ENCODE measurements at regions not wholly inside any gene's neighbourhood (a gene's known extent, or its start where the extent isn't known, plus 50 kb on each side); places are given as distances from the start of the nearest gene placed in this dataset.

GRCh38 chr12:19891936-19892591 lies 452.8 kb downstream of the AEBP2 start:
- DNase-seq (ENCODE audit: low spot score) = no peak
- no peaks in the 10 kb centered on the region for H3K9me3 Mint-ChIP-seq
- H3K4me1 Mint-ChIP-seq (ENCODE audit: low read depth) = no peaks in the 10 kb centered on the region
- H3K27me3 Mint-ChIP-seq (ENCODE audit: insufficient read depth) = no peaks in the 10 kb centered on the region
- H3K4me3 Mint-ChIP-seq = no peak overlapping the region
- no peak overlapping the region for H3K27ac Mint-ChIP-seq
- intact Hi-C loops (cut with micrococcal nuclease) = loop anchor here (5.0 to 10.0 kb wide), 2 partner anchors 135 to 457 kb away; partner anchors contain the start of gene AEBP2
- no peaks in the 10 kb centered on the region for H3K36me3 Mint-ChIP-seq (ENCODE audit: low read depth)

- Mint-ChIP-seq H3K27ac (no peak overlapping the region), H3K4me3 (no peak overlapping the region), H3K36me3 (ENCODE audit: low read depth) (no peaks in the 10 kb centered on the region), H3K4me1 (ENCODE audit: low read depth) (no peaks in the 10 kb centered on the region), H3K27me3 (ENCODE audit: insufficient read depth) (no peaks in the 10 kb centered on the region), H3K9me3 (no peaks in the 10 kb centered on the region)
- intact Hi-C loops (cut with micrococcal nuclease) = loop anchor here (5.0 to 10.0 kb wide), 2 partner anchors 136 to 459 kb away; partner anchors contain the start of gene AEBP2
- DNase-seq (ENCODE audit: low spot score) = no peak
These were observed 454.2 kb downstream of the AEBP2 start for GRCh38 chr12:19893514-19893913.

GRCh38 chr12:19894050-19894449 lies 454.8 kb downstream of the AEBP2 start:
- Mint-ChIP-seq H3K36me3 (ENCODE audit: low read depth) (no peaks in the 10 kb centered on the region), H3K27ac (peak overlapping the region; percentile 76), H3K4me3 (peak overlapping the region; percentile 20), H3K4me1 (ENCODE audit: low read depth) (no peaks in the 10 kb centered on the region), H3K27me3 (ENCODE audit: insufficient read depth) (no peaks in the 10 kb centered on the region), H3K9me3 (no peaks in the 10 kb centered on the region)
- intact Hi-C loops (cut with micrococcal nuclease) = loop anchor here (1.0 to 10.0 kb wide), 3 partner anchors 137 to 459 kb away; partner anchors contain the start of gene AEBP2
- no peak for DNase-seq (ENCODE audit: low spot score)

- no peaks in the 10 kb centered on the region for H3K36me3 Mint-ChIP-seq (ENCODE audit: low read depth)
- H3K27me3 Mint-ChIP-seq (ENCODE audit: insufficient read depth) = no peaks in the 10 kb centered on the region
- H3K9me3 Mint-ChIP-seq = no peaks in the 10 kb centered on the region
- no peak for DNase-seq (ENCODE audit: low spot score)
- H3K27ac Mint-ChIP-seq = peak overlapping the region; percentile 61
- H3K4me1 Mint-ChIP-seq (ENCODE audit: low read depth) = no peaks in the 10 kb centered on the region
- intact Hi-C loops (cut with micrococcal nuclease) = loop anchor here (1.0 to 10.0 kb wide), 3 partner anchors 138 to 460 kb away; partner anchors contain the start of gene AEBP2
- no peak overlapping the region for H3K4me3 Mint-ChIP-seq
These were observed 455.5 kb downstream of the AEBP2 start for GRCh38 chr12:19894803-19895202.

GRCh38 chr12:19895246-19896020 lies 456.1 kb downstream of the AEBP2 start:
- no peaks in the 10 kb centered on the region for H3K36me3 Mint-ChIP-seq (ENCODE audit: low read depth)
- no peak overlapping the region for H3K27ac Mint-ChIP-seq
- no peak for DNase-seq (ENCODE audit: low spot score)
- no peaks in the 10 kb centered on the region for H3K4me1 Mint-ChIP-seq (ENCODE audit: low read depth)
- H3K27me3 Mint-ChIP-seq (ENCODE audit: insufficient read depth) = no peaks in the 10 kb centered on the region
- H3K4me3 Mint-ChIP-seq = no peak overlapping the region
- H3K9me3 Mint-ChIP-seq = no peaks in the 10 kb centered on the region
- intact Hi-C loops (cut with micrococcal nuclease) = loop anchor here (10.0 kb wide), 1 partner anchor 461 kb away; the partner anchor contains the start of gene AEBP2

- Mint-ChIP-seq H3K4me1 (ENCODE audit: low read depth) (no peaks in the 10 kb centered on the region), H3K27me3 (ENCODE audit: insufficient read depth) (no peaks in the 10 kb centered on the region), H3K36me3 (ENCODE audit: low read depth) (no peaks in the 10 kb centered on the region), H3K27ac (no peak overlapping the region), H3K9me3 (no peaks in the 10 kb centered on the region), H3K4me3 (no peak overlapping the region)
- no peak for DNase-seq (ENCODE audit: low spot score)
- intact Hi-C loops (cut with micrococcal nuclease) = loop anchor here (10.0 kb wide), 1 partner anchor 461 kb away; the partner anchor contains the start of gene AEBP2
These were observed 456.7 kb downstream of the AEBP2 start for GRCh38 chr12:19896041-19896440.

- no peak for DNase-seq (ENCODE audit: low spot score)
- Mint-ChIP-seq H3K27me3 (ENCODE audit: insufficient read depth) (no peaks in the 10 kb centered on the region), H3K4me1 (ENCODE audit: low read depth) (no peaks in the 10 kb centered on the region), H3K4me3 (no peak overlapping the region), H3K27ac (no peak overlapping the region), H3K36me3 (ENCODE audit: low read depth) (no peaks in the 10 kb centered on the region), H3K9me3 (no peaks in the 10 kb centered on the region)
- intact Hi-C loops (cut with micrococcal nuclease) = loop anchor here (10.0 kb wide), 1 partner anchor 462 kb away; the partner anchor contains the start of gene AEBP2
These were observed 457.2 kb downstream of the AEBP2 start for GRCh38 chr12:19896534-19896933.

GRCh38 chr12:19897900-19898408 lies 458.7 kb downstream of the AEBP2 start:
- intact Hi-C loops (cut with micrococcal nuclease) = loop anchor here (10.0 kb wide), 1 partner anchor 463 kb away; the partner anchor contains the start of gene AEBP2
- no peaks in the 10 kb centered on the region for H3K27me3 Mint-ChIP-seq (ENCODE audit: insufficient read depth)
- H3K4me1 Mint-ChIP-seq (ENCODE audit: low read depth) = no peaks in the 10 kb centered on the region

GRCh38 chr12:19901841-19902240 lies 462.5 kb downstream of the AEBP2 start:
- no peak for DNase-seq (ENCODE audit: low spot score)
- Mint-ChIP-seq H3K4me3 (no peak overlapping the region), H3K9me3 (no peaks in the 10 kb centered on the region), H3K4me1 (ENCODE audit: low read depth) (no peaks in the 10 kb centered on the region), H3K27me3 (ENCODE audit: insufficient read depth) (no peaks in the 10 kb centered on the region), H3K36me3 (ENCODE audit: low read depth) (no peaks in the 10 kb centered on the region), H3K27ac (no peak overlapping the region)
- intact Hi-C loops (cut with micrococcal nuclease) = no loop called here

More at GRCh38 chr12:19897900-19898408, 458.7 kb downstream of the AEBP2 start:
- no peaks in the 10 kb centered on the region for H3K36me3 Mint-ChIP-seq (ENCODE audit: low read depth)
- DNase-seq (ENCODE audit: low spot score) = no peak
- H3K4me3 Mint-ChIP-seq = no peak overlapping the region
- H3K27ac Mint-ChIP-seq = no peak overlapping the region
- no peaks in the 10 kb centered on the region for H3K9me3 Mint-ChIP-seq

GRCh38 chr12:19904819-19905218 lies 463.5 kb upstream of the PDE3A start:
- H3K4me1 Mint-ChIP-seq (ENCODE audit: low read depth) = no peaks in the 10 kb centered on the region
- no peaks in the 10 kb centered on the region for H3K9me3 Mint-ChIP-seq
- DNase-seq (ENCODE audit: low spot score) = no peak
- intact Hi-C loops (cut with micrococcal nuclease) = no loop called here
- no peak overlapping the region for H3K4me3 Mint-ChIP-seq
- no peaks in the 10 kb centered on the region for H3K27me3 Mint-ChIP-seq (ENCODE audit: insufficient read depth)
- no peak overlapping the region for H3K27ac Mint-ChIP-seq
- no peaks in the 10 kb centered on the region for H3K36me3 Mint-ChIP-seq (ENCODE audit: low read depth)

- no peak overlapping the region for H3K4me3 Mint-ChIP-seq
- intact Hi-C loops (cut with micrococcal nuclease) = no loop called here
- no peaks in the 10 kb centered on the region for H3K27me3 Mint-ChIP-seq (ENCODE audit: insufficient read depth)
- H3K27ac Mint-ChIP-seq = no peak overlapping the region
- H3K9me3 Mint-ChIP-seq = no peaks in the 10 kb centered on the region
- H3K4me1 Mint-ChIP-seq (ENCODE audit: low read depth) = no peaks in the 10 kb centered on the region
- no peak for DNase-seq (ENCODE audit: low spot score)
- H3K36me3 Mint-ChIP-seq (ENCODE audit: low read depth) = no peaks in the 10 kb centered on the region
These were observed 459.5 kb upstream of the PDE3A start for GRCh38 chr12:19908830-19909229.

GRCh38 chr12:19909418-19909817 lies 458.9 kb upstream of the PDE3A start:
- Mint-ChIP-seq H3K27ac (no peak overlapping the region), H3K36me3 (ENCODE audit: low read depth) (no peaks in the 10 kb centered on the region), H3K4me1 (ENCODE audit: low read depth) (no peaks in the 10 kb centered on the region), H3K4me3 (no peak overlapping the region), H3K27me3 (ENCODE audit: insufficient read depth) (no peaks in the 10 kb centered on the region), H3K9me3 (no peaks in the 10 kb centered on the region)
- DNase-seq (ENCODE audit: low spot score) = no peak
- intact Hi-C loops (cut with micrococcal nuclease) = no loop called here

- Mint-ChIP-seq H3K36me3 (ENCODE audit: low read depth) (no peaks in the 10 kb centered on the region), H3K4me1 (ENCODE audit: low read depth) (no peaks in the 10 kb centered on the region), H3K4me3 (no peak overlapping the region), H3K27ac (no peak overlapping the region), H3K9me3 (no peaks in the 10 kb centered on the region), H3K27me3 (ENCODE audit: insufficient read depth) (no peaks in the 10 kb centered on the region)
- intact Hi-C loops (cut with micrococcal nuclease) = no loop called here
- DNase-seq (ENCODE audit: low spot score) = no peak
These were observed 457.7 kb upstream of the PDE3A start for GRCh38 chr12:19910681-19911080.
